A549 (cell line): ENCODE measurements at regions not wholly inside any gene's neighbourhood (a gene's known extent, or its start where the extent isn't known, plus 50 kb on each side); places are given as distances from the start of the nearest gene placed in this dataset.
"Not testable (repeated sequence)": the region's sequence is repeated elsewhere in the genome, so short reads cannot be mapped to it uniquely, and the experiment has no call there.

Experiments used
- ATAC-seq, 2 experiments: fragments of 200-7000 bp in 1 of 2; fragments of >200 bp in 1 of 2; cut with Nextera tagmentation in 1 of 2; cut with Tn5 transposase in 1 of 2; 3 replicates each; pipeline versions ENCODE4 v1.8.0 to v1.9.1; 2018 to 2020; ENCODE audit warnings: mild to moderate bottlenecking in 1 of 2, moderate library complexity in 1 of 2
- CTCF ChIA-PET: fragments of 300-600 bp; sonication (Branson Sonifier 250); formaldehyde crosslinking; extraction: SDS; loops from one replicate; lab custom pipeline; 2021; ENCODE audit warnings: antibody characterized with exemption, inconsistent platforms; lab: Yijun Ruan, JAX
- POLR2A ChIA-PET: fragments of 350-600 bp; formaldehyde crosslinking; extraction: SDS; loops from one replicate; lab custom pipeline; 2021; ENCODE audit warnings: antibody characterized with exemption, inconsistent platforms; lab: Yijun Ruan, JAX
- DNase-seq, 2 experiments: peaks; one replicate each; pipeline versions ENCODE4 v3.0.0 to v3.0.0-alpha.2; 2011 to 2016; ENCODE audit warnings: low read depth in 1 of 2, low spot score in 1 of 2
- FAIRE-seq: peaks from 2 replicates; lab custom pipeline; 2011; peaks lifted over from hg19 to GRCh38; lab: Jason Lieb, UNC
- H3K27ac ChIP-seq, 2 experiments: fragments of >200 bp; sonication (Bioruptor Twin); formaldehyde crosslinking; 3 replicates each; pipeline ENCODE4 v1.5.1; 2016 to 2017
- H3K4me1 ChIP-seq: fragments of >200 bp; sonication (Bioruptor Twin); formaldehyde crosslinking; 3 replicates; pipeline ENCODE4 v1.6.1; 2016
- H3K4me2 ChIP-seq: fragments of >200 bp; sonication (Bioruptor Twin); formaldehyde crosslinking; 3 replicates; pipeline ENCODE4 v1.6.1; 2016
- H3K4me3 ChIP-seq: fragments of >200 bp; sonication (Bioruptor Twin); formaldehyde crosslinking; 3 replicates; pipeline ENCODE4 v1.5.1; 2016
- H3K9me3 ChIP-seq: fragments of >200 bp; sonication (Bioruptor Twin); formaldehyde crosslinking; 3 replicates; pipeline ENCODE4 v1.6.1; 2016
- CBX2 ChIP-seq: fragments of 200-600 bp; sonication (generic); IDR thresholded peaks from 2 replicates; pipeline ENCODE4 v1.6.1; 2016; ENCODE audit warnings: low read depth, mild to moderate bottlenecking, borderline replicate concordance
- EHMT2 ChIP-seq: fragments of 200-600 bp; sonication (generic); IDR thresholded peaks from 2 replicates; pipeline ENCODE4 v1.6.1; 2016; ENCODE audit warnings: antibody characterized with exemption, low read depth, mild to moderate bottlenecking, moderate library complexity
- ELK1 ChIP-seq: fragments of 150-350 bp; IDR thresholded peaks from 2 replicates; pipeline ENCODE4 v1.6.1; 2014; ENCODE audit warnings: low read depth, mild to moderate bottlenecking, low read length
- ESRRA ChIP-seq: fragments of 150-350 bp; IDR thresholded peaks from 2 replicates; pipeline ENCODE4 v1.6.1; 2014; ENCODE audit warnings: mild to moderate bottlenecking, low read length, borderline replicate concordance
- FOXS1 ChIP-seq: fragments of 250-450 bp; sonication (Bioruptor Pico); IDR thresholded peaks from 2 replicates; pipeline ENCODE4 v1.5.0; 2020; ENCODE audit warnings: mild to moderate bottlenecking, moderate library complexity
- KDM1A ChIP-seq: fragments of 200-600 bp; sonication (generic); IDR thresholded peaks from 2 replicates; pipeline ENCODE4 v1.6.1; 2016; ENCODE audit warnings: low read depth, mild to moderate bottlenecking
- MAFK ChIP-seq: fragments of 450-650 bp; IDR thresholded peaks from 2 replicates; pipeline ENCODE4 v1.6.1; 2014; ENCODE audit not compliant: partially characterized antibody
- RAD21 ChIP-seq, 2 experiments: fragments of >200 bp in 1 of 2; sonication (Bioruptor Twin) in 1 of 2; formaldehyde crosslinking in 1 of 2; IDR thresholded peaks in 1 of 2; conservative IDR thresholded peaks in 1 of 2; 2 replicates in 1 of 2; 3 replicates in 1 of 2; pipeline ENCODE4 v1.6.1; 2012 to 2018; ENCODE audit warnings: inconsistent platforms in 1 of 2
- RARB ChIP-seq: fragments of 250-450 bp; sonication (Bioruptor Pico); IDR thresholded peaks from 2 replicates; pipeline ENCODE4 v1.8.0; 2021; ENCODE audit warnings: mild to moderate bottlenecking, moderate library complexity
- SMC3 ChIP-seq: fragments of >200 bp; sonication (Bioruptor Twin); formaldehyde crosslinking; IDR thresholded peaks from 3 replicates; pipeline ENCODE4 v1.6.1; 2018; ENCODE audit warnings: inconsistent platforms
- SREBF2 ChIP-seq: fragments of 450-650 bp; IDR thresholded peaks from 2 replicates; pipeline ENCODE4 v1.6.1; 2014; ENCODE audit warnings: mild to moderate bottlenecking, moderate library complexity
- TP53 ChIP-seq: fragments of 250-450 bp; sonication (Bioruptor Pico); IDR thresholded peaks from 2 replicates; pipeline ENCODE4 v1.5.0; 2021; ENCODE audit warnings: mild to moderate bottlenecking, moderate library complexity
- WGBS: methylation state at CpG from one replicate; pipeline ENCODE4 v1.1.6; 2017; ENCODE audit errors: missing lambda C conversion rate; 5-methylcytosine and 5-hydroxymethylcytosine counted together

- H3K4me1 ChIP-seq, result no peaks in the 10 kb centered on the region
- H3K4me2 ChIP-seq, result no peak overlapping the region
- H3K9me3 ChIP-seq, result no peaks in the 10 kb centered on the region
- no peak for ATAC-seq
- no peak for TF ChIP-seq RAD21 (conservative IDR thresholded peaks at IDR 0.05 in 1 of 2, IDR thresholded peaks at IDR 0.05 in 1 of 2)
- no peak for TF ChIP-seq ELK1
- TF ChIP-seq FOXS1 (CRISPR knock-in tag), result no peak
- TF ChIP-seq SREBF2, result no peak
- 1% methylated on average over 2 of the region's 2 CpGs for WGBS
- H3K27ac ChIP-seq, result no peak overlapping the region
- ChIA-PET CTCF (no interaction called here), POLR2A (no interaction called here)
- no peak overlapping the region for H3K4me3 ChIP-seq
- no peak for FAIRE-seq
- DNase-seq, result no peak
Observed at GRCh38 chr2:75882530-75882929, 171.8 kb upstream of the GCFC2 start.

GRCh38 chr2:75875606-75876005 lies 164.9 kb upstream of the GCFC2 start:
- ATAC-seq, H3K4me3 ChIP-seq, H3K27ac ChIP-seq, DNase-seq, H3K9me3 ChIP-seq, H3K4me1 ChIP-seq, CTCF ChIA-PET, H3K4me2 ChIP-seq, POLR2A ChIA-PET, FAIRE-seq: not testable (repeated sequence)
- 14% methylated on average over 7 of the region's 7 CpGs for WGBS

GRCh38 chr2:75871762-75872614 lies 161.3 kb upstream of the GCFC2 start:
- CTCF ChIA-PET, H3K4me3 ChIP-seq, H3K4me2 ChIP-seq, FAIRE-seq, ATAC-seq, POLR2A ChIA-PET, DNase-seq, H3K4me1 ChIP-seq, H3K9me3 ChIP-seq, H3K27ac ChIP-seq: not testable (repeated sequence)
- 59% methylated on average over 25 of the region's 25 CpGs for WGBS

GRCh38 chr2:75870651-75871137 lies 160.0 kb upstream of the GCFC2 start:
- Histone ChIP-seq H3K4me2 (no peak overlapping the region), H3K9me3 (no peaks in the 10 kb centered on the region), H3K4me1 (no peaks in the 10 kb centered on the region), H3K27ac (no peak overlapping the region), H3K4me3 (no peak overlapping the region)
- WGBS, result 18% methylated on average over 6 of the region's 6 CpGs
- ChIA-PET POLR2A (no interaction called here), CTCF (interaction anchor here (1.0 kb wide), 2 partner anchors 9 to 20 kb away, joined by 3 read pairs; no protein-coding TSS in a partner anchor)
- FAIRE-seq (no peak), ATAC-seq (no peak), DNase-seq (no peak)
- TF ChIP-seq RARB (no peak), KDM1A (no peak), SMC3 (no peak), TP53 (CRISPR knock-in tag) (no peak), CBX2 (no peak), ESRRA (no peak)

GRCh38 chr2:75870133-75870532 lies 159.4 kb upstream of the GCFC2 start:
- POLR2A ChIA-PET, result no interaction called here

More at GRCh38 chr2:75870133-75870532, 159.4 kb upstream of the GCFC2 start:
- no peak for FAIRE-seq
- no peak overlapping the region for H3K4me3 ChIP-seq
- no peaks in the 10 kb centered on the region for H3K4me1 ChIP-seq
- H3K9me3 ChIP-seq, result no peaks in the 10 kb centered on the region
- TF ChIP-seq EHMT2 (no peak), MAFK (no peak)
- no peak overlapping the region for H3K27ac ChIP-seq
- WGBS, result 27% methylated on average over 4 of the region's 4 CpGs
- ATAC-seq, result no peak
- CTCF ChIA-PET, result interaction anchor here (1.0 kb wide), 2 partner anchors 9 to 21 kb away, joined by 3 read pairs; no protein-coding TSS in a partner anchor
- DNase-seq, result no peak
- H3K4me2 ChIP-seq, result no peak overlapping the region
